ENCODE measurements at regions not wholly inside any gene's neighbourhood (a gene's known extent, or its start where the extent isn't known, plus 50 kb on each side); places are given as distances from the start of the nearest gene placed in this dataset.

DNA sequence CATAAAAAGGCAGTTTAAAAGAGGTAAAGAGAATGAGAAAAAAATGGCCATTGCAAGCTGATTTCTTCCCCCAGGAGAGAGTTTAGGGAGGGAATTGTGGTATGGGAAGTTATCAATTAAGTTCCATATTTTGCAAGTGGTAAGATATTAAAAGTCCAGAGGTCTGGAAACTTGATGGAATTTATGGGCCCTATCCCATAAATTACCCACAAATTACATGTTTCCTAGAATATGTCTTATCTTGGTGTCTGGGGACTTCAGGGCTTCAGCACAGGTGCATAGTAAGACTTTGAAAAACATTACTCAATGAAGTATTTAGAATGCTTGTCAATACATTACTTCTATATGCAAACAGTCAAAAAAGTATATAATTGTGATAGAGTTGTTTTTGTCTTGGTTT, 614.9 kb upstream of the LRRC4C start:
- TF ChIP-seq, protein P1, sequence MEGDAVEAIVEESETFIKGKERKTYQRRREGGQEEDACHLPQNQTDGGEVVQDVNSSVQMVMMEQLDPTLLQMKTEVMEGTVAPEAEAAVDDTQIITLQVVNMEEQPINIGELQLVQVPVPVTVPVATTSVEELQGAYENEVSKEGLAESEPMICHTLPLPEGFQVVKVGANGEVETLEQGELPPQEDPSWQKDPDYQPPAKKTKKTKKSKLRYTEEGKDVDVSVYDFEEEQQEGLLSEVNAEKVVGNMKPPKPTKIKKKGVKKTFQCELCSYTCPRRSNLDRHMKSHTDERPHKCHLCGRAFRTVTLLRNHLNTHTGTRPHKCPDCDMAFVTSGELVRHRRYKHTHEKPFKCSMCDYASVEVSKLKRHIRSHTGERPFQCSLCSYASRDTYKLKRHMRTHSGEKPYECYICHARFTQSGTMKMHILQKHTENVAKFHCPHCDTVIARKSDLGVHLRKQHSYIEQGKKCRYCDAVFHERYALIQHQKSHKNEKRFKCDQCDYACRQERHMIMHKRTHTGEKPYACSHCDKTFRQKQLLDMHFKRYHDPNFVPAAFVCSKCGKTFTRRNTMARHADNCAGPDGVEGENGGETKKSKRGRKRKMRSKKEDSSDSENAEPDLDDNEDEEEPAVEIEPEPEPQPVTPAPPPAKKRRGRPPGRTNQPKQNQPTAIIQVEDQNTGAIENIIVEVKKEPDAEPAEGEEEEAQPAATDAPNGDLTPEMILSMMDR (IDR thresholded peaks at IDR 0.05; ENCODE audit: low read depth, low read length): no peak
- TF ChIP-seq EZH2phosphoT487 (IDR thresholded peaks at IDR 0.05; ENCODE audit: low read depth): no peak

Data from OCI-LY3 (cell line).